Tibial artery (tissue), 4 donors: ENCODE measurements at regions not wholly inside any gene's neighbourhood (a gene's known extent, or its start where the extent isn't known, plus 50 kb on each side); places are given as distances from the start of the nearest gene placed in this dataset.

ENCODE experiments used
- DNase-seq, 2 donors: peaks; one replicate each; pipeline ENCODE4 v3.0.0-alpha.2; 2019
- H3K27ac ChIP-seq, 2 donors: fragments of 200-600 bp; sonication (generic) in 1 of 2; 1 replicate in 1 of 2; 2 replicates in 1 of 2; pipeline ENCODE4 v1.5.1; 2018 to 2019; ENCODE audit warnings: mild to moderate bottlenecking in 1 of 2
- H3K27me3 ChIP-seq, 2 donors: fragments of 200-600 bp; sonication (generic) in 1 of 2; one replicate each; pipeline versions ENCODE4 v1.5.1 to v1.6.0; 2016 to 2019
- H3K36me3 ChIP-seq, 3 donors: fragments of 200-600 bp; sonication (generic) in 2 of 3; one replicate each; pipeline ENCODE4 v1.5.1; 2016 to 2019; ENCODE audit warnings: mild to moderate bottlenecking in 2 of 3
- H3K4me1 ChIP-seq, 4 donors: fragments of 200-600 bp; sonication (generic) in 2 of 4; 1 replicate in 3 of 4; 2 replicates in 1 of 4; pipeline ENCODE4 v1.5.1; 2016 to 2019
- H3K4me3 ChIP-seq, 2 donors: fragments of 200-600 bp; sonication (generic) in 1 of 2; 1 replicate in 1 of 2; 2 replicates in 1 of 2; pipeline ENCODE4 v1.5.1; 2018 to 2019; ENCODE audit warnings: mild to moderate bottlenecking in 2 of 2
- H3K9me3 ChIP-seq, 3 donors: fragments of 200-600 bp; sonication (generic) in 1 of 3; one replicate each; pipeline ENCODE4 v1.5.1; 2016 to 2019
- intact Hi-C: fragments of 100-400 bp; cut with DNase I; formaldehyde crosslinking; loops from one replicate; pipeline ENCODE4 v1.15.0; 2023; ENCODE audit warnings: low total_unique reads
- TF ChIP-seq, protein P1 (sequence below), 2 experiments: fragments of 200-600 bp in 1 of 2; fragments of 450-650 bp in 1 of 2; IDR thresholded peaks; one replicate each; pipeline ENCODE4 v1.5.1; 2017 to 2019; ENCODE audit warnings: antibody characterized with exemption in 2 of 2, mild to moderate bottlenecking in 1 of 2, moderate library complexity in 1 of 2

DNA sequence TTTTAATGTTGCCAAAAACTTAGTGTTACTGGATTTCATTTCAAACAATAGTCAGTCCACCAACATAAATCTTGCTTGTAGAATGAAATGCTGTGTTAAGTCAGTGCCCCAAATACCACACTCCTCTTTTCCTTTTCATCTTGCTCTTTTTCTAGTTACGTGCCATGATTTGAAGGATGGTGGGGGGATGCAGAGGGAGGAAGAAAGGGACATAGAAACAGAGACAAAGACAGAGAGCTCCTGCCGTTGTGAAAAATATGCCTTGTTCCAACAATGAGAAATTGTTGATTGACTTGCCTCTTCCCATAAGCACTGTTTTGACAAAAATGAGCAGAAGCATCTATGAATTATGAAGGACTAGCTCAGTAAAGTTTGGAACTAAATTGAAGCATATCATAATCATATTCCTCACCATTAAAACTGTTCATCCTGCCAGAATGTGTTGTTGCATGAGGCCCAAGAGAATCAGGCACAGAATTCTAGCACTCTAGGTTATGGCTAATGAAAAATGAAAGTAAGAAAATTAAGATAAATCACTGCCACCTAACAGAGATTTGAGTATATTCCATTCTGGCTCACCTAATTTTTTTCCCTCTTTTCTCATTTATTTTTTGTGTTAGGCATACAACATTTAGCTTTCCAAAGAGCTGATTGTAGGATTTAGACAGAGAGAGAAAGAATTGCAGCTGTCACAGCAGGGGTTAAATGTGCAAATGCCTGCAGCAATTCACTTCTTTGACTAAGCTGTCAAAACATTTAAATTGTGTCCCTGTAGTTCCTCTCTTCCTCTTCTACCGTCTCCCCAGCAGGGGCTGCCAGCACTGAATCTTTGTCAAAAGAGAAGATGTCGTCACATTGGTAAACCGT lies 111.6 kb upstream of the PTPN13 start:
- no peak overlapping the region for H3K4me3 ChIP-seq
- H3K9me3 ChIP-seq, result no peaks in the 10 kb centered on the region
- no peak for DNase-seq
- intact Hi-C loops, result no loop called here
- H3K27me3 ChIP-seq, result no peaks in the 10 kb centered on the region
- H3K36me3 ChIP-seq, result no peaks in the 10 kb centered on the region
- no peak overlapping the region for H3K27ac ChIP-seq
- TF ChIP-seq, protein P1, sequence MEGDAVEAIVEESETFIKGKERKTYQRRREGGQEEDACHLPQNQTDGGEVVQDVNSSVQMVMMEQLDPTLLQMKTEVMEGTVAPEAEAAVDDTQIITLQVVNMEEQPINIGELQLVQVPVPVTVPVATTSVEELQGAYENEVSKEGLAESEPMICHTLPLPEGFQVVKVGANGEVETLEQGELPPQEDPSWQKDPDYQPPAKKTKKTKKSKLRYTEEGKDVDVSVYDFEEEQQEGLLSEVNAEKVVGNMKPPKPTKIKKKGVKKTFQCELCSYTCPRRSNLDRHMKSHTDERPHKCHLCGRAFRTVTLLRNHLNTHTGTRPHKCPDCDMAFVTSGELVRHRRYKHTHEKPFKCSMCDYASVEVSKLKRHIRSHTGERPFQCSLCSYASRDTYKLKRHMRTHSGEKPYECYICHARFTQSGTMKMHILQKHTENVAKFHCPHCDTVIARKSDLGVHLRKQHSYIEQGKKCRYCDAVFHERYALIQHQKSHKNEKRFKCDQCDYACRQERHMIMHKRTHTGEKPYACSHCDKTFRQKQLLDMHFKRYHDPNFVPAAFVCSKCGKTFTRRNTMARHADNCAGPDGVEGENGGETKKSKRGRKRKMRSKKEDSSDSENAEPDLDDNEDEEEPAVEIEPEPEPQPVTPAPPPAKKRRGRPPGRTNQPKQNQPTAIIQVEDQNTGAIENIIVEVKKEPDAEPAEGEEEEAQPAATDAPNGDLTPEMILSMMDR (IDR thresholded peaks at IDR 0.05), result no peak
- H3K4me1 ChIP-seq, result no peaks in the 10 kb centered on the region

DNA sequence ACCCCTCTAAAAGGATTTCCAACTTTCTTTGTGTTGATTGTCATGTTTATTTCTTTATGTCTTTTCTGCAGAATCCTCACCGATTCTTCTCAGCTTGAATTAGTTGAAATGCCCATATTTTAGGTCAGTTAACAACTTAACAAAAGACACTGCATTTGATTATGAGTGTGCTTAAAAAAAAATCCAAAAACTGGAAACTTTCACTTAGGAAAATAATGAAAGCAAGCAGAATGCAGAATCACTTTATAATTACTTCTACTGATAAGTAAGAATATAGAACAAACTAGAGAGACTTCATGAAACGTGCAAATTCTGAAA lies 111.0 kb upstream of the PTPN13 start:
- TF ChIP-seq, protein P1 (IDR thresholded peaks at IDR 0.05), result no peak
- no peak overlapping the region for H3K4me3 ChIP-seq

DNA sequence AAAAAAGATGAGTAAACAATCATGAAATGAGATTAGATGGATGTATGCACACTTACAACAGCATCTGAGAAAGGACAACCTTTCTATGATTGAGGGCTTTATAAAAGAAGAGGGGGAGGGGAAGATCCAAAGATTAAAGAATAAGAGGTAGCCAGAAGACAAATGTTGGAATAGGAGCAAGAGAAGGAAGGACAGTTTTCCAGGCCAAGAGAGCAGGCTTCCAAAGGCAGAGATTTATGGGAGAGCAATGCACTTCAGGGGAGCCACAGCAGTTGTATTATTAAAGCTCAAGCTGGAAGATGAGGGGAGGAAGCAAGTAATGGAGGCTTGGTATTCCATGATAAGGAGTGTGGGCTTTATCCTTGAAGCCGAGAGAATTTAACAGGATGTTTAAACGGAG lies 110.3 kb upstream of the PTPN13 start:
- Histone ChIP-seq H3K9me3 (no peaks in the 10 kb centered on the region), H3K27me3 (no peaks in the 10 kb centered on the region), H3K4me1 (no peaks in the 10 kb centered on the region), H3K4me3 (no peak overlapping the region), H3K36me3 (no peaks in the 10 kb centered on the region), H3K27ac (no peak overlapping the region)
- intact Hi-C loops, result no loop called here
- no peak for DNase-seq
- TF ChIP-seq, protein P1 (IDR thresholded peaks at IDR 0.05), result no peak

More for the DNA sequence above, 111.0 kb upstream of the PTPN13 start:
- Histone ChIP-seq H3K27ac (no peak overlapping the region), H3K36me3 (no peaks in the 10 kb centered on the region), H3K4me1 (no peaks in the 10 kb centered on the region), H3K27me3 (no peaks in the 10 kb centered on the region), H3K9me3 (no peaks in the 10 kb centered on the region)
- no peak for DNase-seq
- intact Hi-C loops, result no loop called here

DNA sequence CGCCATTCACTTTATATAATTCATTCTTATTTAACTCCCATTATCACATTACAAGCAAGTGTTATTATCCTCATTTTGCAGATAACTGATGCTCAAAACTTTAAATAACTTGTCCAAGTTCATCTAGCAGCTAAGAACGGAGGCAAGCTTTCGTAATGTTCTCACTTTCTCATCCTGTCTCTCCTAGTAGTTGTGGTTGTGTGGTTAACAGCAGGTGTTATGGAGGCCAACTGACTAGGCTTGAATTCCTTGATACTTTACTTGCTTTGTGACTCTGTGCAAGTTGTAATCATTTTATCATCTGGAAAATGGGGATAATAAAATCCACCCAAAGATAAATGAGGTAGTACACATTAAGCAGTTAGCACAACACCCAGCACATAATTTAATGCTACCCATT lies 109.9 kb upstream of the PTPN13 start:
- no peaks in the 10 kb centered on the region for H3K4me1 ChIP-seq
- no peak overlapping the region for H3K27ac ChIP-seq
- no peak overlapping the region for H3K4me3 ChIP-seq
- H3K27me3 ChIP-seq, result no peaks in the 10 kb centered on the region
- H3K36me3 ChIP-seq, result no peaks in the 10 kb centered on the region
- intact Hi-C loops, result no loop called here
- TF ChIP-seq, protein P1 (IDR thresholded peaks at IDR 0.05), result no peak
- no peaks in the 10 kb centered on the region for H3K9me3 ChIP-seq
- DNase-seq, result no peak

DNA sequence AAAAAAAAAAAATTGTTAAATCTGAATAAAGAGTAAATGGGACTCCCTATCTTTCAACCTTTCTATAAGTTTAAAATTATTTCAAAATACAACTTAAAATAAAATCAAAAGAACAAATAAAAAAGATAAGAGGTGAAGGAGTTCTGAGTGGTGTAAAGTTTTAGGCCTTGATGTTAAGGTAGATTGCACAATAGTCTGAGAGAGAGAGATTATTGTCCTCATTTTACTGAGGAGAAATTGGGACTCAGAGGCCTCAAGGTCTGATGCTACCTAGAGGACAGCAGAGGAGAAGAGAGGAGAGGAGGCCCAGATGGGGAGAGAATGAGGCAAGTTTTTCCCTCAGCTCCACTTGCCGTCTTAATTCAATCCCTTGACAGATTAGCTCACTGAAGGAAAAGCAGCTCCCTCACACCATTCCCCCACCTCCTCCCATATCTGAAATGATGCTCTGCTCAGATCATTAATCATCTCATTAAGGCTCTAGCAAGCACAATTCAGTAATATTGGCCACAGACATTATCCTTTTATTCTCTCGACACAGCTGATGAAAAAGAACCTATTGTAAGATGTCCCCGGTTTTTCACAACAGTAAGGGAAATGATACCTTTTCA lies 106.3 kb upstream of the PTPN13 start:
- DNase-seq, result no peak
- no peak overlapping the region for H3K27ac ChIP-seq
- no peak overlapping the region for H3K4me3 ChIP-seq
- H3K4me1 ChIP-seq, result no peaks in the 10 kb centered on the region
- no peaks in the 10 kb centered on the region for H3K36me3 ChIP-seq
- intact Hi-C loops, result no loop called here
- TF ChIP-seq, protein P1 (IDR thresholded peaks at IDR 0.05), result no peak
- H3K27me3 ChIP-seq, result no peaks in the 10 kb centered on the region
- H3K9me3 ChIP-seq, result no peaks in the 10 kb centered on the region
